ENCODE measurements at regions not wholly inside any gene's neighbourhood (a gene's known extent, or its start where the extent isn't known, plus 50 kb on each side); places are given as distances from the start of the nearest gene placed in this dataset.

GRCh38 chr1:88354256-88354655 is 329.8 kb upstream of the PKN2 start:
- ChIA-PET SMC1A (ENCODE audit: uncharacterized antibody, unreplicated experiment) (no interaction called here), POLR2A (interaction anchor here (0.6 kb wide), 1 partner anchor 139 kb away, joined by 3 read pairs; no protein-coding TSS in a partner anchor), CTCF (no interaction called here), RAD21 (ENCODE audit: unreplicated experiment) (no interaction called here)
- Histone ChIP-seq H3K36me3 (ENCODE audit: control insufficient read depth in 2 of 2, insufficient read depth in 2 of 2, low read length in 1 of 2) (no peaks in the 10 kb centered on the region), H4K20me1 (ENCODE audit: control insufficient read depth, insufficient read depth) (no peaks in the 10 kb centered on the region), H3K4me1 (ENCODE audit: control insufficient read depth, insufficient read depth, low read length) (no peaks in the 10 kb centered on the region), H3K4me3 (no peak overlapping the region), H3K79me2 (ENCODE audit: control insufficient read depth, insufficient read depth, low read length) (no peaks in the 10 kb centered on the region), H3K9ac (ENCODE audit: control insufficient read depth, insufficient read depth, low read length) (no peak overlapping the region), H3K27me3 (replicated peaks in 1 of 2; ENCODE audit: control insufficient read depth in 2 of 2, insufficient read depth in 2 of 2, low read length in 1 of 2) (no peaks in the 10 kb centered on the region), H3K9me3 (replicated peaks; ENCODE audit: control insufficient read depth, insufficient read depth, low read length) (no peaks in the 10 kb centered on the region), H3K4me2 (ENCODE audit: control insufficient read depth, insufficient read depth) (no peak overlapping the region), H3K27ac (ENCODE audit: control insufficient read depth, insufficient read depth) (no peak overlapping the region), H2AFZ (ENCODE audit: control insufficient read depth, low read depth, low read length) (no peak overlapping the region)
- no peak for FAIRE-seq
- no peak for TF ChIP-seq ATF2 (IDR thresholded peaks at IDR 0.05; ENCODE audit: low read length)
- TF ChIP-seq BCL3 (IDR thresholded peaks at IDR 0.05; ENCODE audit: borderline replicate concordance, insufficient read depth, low read depth, low read length, poor library complexity, severe bottlenecking) = no peak
- no peak for TF ChIP-seq CHD1 (IDR thresholded peaks at IDR 0.05; ENCODE audit: low read depth, low read length)
- TF ChIP-seq YY1 (IDR thresholded peaks at IDR 0.05; ENCODE audit: low read depth, low read length) = no peak
- TF ChIP-seq RB1 (IDR thresholded peaks at IDR 0.05; ENCODE audit: borderline replicate concordance) = no peak
- TF ChIP-seq NR2C1 (IDR thresholded peaks at IDR 0.05) = no peak
- no peak for TF ChIP-seq PAX5 (IDR thresholded peaks at IDR 0.05; ENCODE audit: borderline replicate concordance, low read depth, low read length)
- no peak for TF ChIP-seq CREB1 (IDR thresholded peaks at IDR 0.05; ENCODE audit: low read depth)
- no peak for TF ChIP-seq GABPA (IDR thresholded peaks at IDR 0.05; ENCODE audit: low read depth)
- TF ChIP-seq NBN (IDR thresholded peaks at IDR 0.05) = no peak
- TF ChIP-seq STAT1 (conservative IDR thresholded peaks at IDR 0.05) = no peak
- TF ChIP-seq BHLHE40 (IDR thresholded peaks at IDR 0.05; ENCODE audit: borderline replicate concordance in 1 of 2, low read depth in 2 of 2, low read length in 1 of 2) = no peak
- no peak for TF ChIP-seq IRF3 (IDR thresholded peaks at IDR 0.05)
- TF ChIP-seq SREBF1 (IDR thresholded peaks at IDR 0.05; ENCODE audit: low read length) = no peak
- BruUV-seq (replicated peaks) = no TSS peak
- WGBS (ENCODE audit: insufficient coverage, insufficient replicate concordance, low lambda C conversion rate, missing lambda C conversion rate) = 0% methylated on average over 1 of the region's 1 CpG
- no peak for ATAC-seq
- DNase-seq (ENCODE audit: low read depth, low spot score) = no peak
- in situ Hi-C loops (cut with MboI) = no loop called here
- intact Hi-C loops (cut with micrococcal nuclease; ENCODE audit: unreplicated experiment) = no loop called here

All from GM12878 (cell line).